ENCODE measurements at regions not wholly inside any gene's neighbourhood (a gene's known extent, or its start where the extent isn't known, plus 50 kb on each side); places are given as distances from the start of the nearest gene placed in this dataset.

DNA sequence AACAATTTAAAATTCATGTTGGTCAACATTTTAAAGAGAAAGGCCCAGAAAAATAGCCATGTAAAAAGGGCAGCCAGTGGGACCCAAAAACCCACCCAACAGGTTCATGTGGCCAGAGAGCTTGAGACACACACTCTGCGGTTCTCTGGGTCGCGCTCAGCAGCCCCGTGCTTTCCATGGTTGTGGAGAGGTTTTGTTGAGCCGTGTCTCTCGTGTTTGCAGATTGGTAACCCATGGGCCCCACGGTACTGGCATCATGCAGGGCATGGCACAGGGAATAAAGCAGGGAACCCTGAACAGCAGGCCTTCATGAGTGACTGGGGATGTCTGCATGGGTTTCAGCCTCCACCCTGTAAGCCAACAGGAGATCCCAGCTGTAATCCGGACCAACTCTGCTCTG lies 127.7 kb upstream of the CST7 start:
- TF ChIP-seq CTCF (IDR thresholded peaks at IDR 0.05; ENCODE audit: low read length) (no peak), EZH2 (optimal IDR thresholded peaks at IDR 0.05; ENCODE audit: low read depth, low read length) (no peak)
